ENCODE measurements at regions not wholly inside any gene's neighbourhood (a gene's known extent, or its start where the extent isn't known, plus 50 kb on each side); places are given as distances from the start of the nearest gene placed in this dataset.

- DNase-seq = no peak
Measured at GRCh38 chr7:25633426-25634036, 405.2 kb upstream of the NPVF start.

- no peak for DNase-seq
Measured at GRCh38 chr7:25636168-25636567, 407.9 kb upstream of the NPVF start.

GRCh38 chr7:25636871-25637283 lies 408.6 kb upstream of the NPVF start:
- DNase-seq = peak; percentile 43

- DNase-seq = no peak
Measured at GRCh38 chr7:25638068-25638467, 409.8 kb upstream of the NPVF start.

GRCh38 chr7:25638590-25639244 lies 410.4 kb upstream of the NPVF start:
- DNase-seq = no peak

GRCh38 chr7:25642849-25643248 lies 414.6 kb upstream of the NPVF start:
- DNase-seq = no peak

- no peak for DNase-seq
Measured at GRCh38 chr7:25643286-25643685, 415.0 kb upstream of the NPVF start.

- no peak for DNase-seq
Measured at GRCh38 chr7:25643770-25644394, 415.6 kb upstream of the NPVF start.

GRCh38 chr7:25646726-25647413 lies 418.6 kb upstream of the NPVF start:
- no peak for DNase-seq

GRCh38 chr7:25647872-25648271 lies 419.6 kb upstream of the NPVF start:
- DNase-seq = no peak

GRCh38 chr7:25652366-25652765 lies 424.1 kb upstream of the NPVF start:
- DNase-seq = no peak

GRCh38 chr7:25653384-25653783 lies 425.1 kb upstream of the NPVF start:
- DNase-seq = no peak

GRCh38 chr7:25656071-25656470 lies 427.8 kb upstream of the NPVF start:
- DNase-seq = no peak

- no peak for DNase-seq
Measured at GRCh38 chr7:25656581-25657026, 428.3 kb upstream of the NPVF start.

- DNase-seq = no peak
Measured at GRCh38 chr7:25658375-25658774, 430.1 kb upstream of the NPVF start.

GRCh38 chr7:25659841-25660240 lies 431.6 kb upstream of the NPVF start:
- DNase-seq = peak; percentile 55

GRCh38 chr7:25662841-25663800 lies 434.8 kb upstream of the NPVF start:
- no peak for DNase-seq

GRCh38 chr7:25663877-25664276 lies 435.6 kb upstream of the NPVF start:
- no peak for DNase-seq

- no peak for DNase-seq
Measured at GRCh38 chr7:25664593-25664992, 436.3 kb upstream of the NPVF start.

GRCh38 chr7:25665374-25665773 lies 437.1 kb upstream of the NPVF start:
- DNase-seq = no peak

- no peak for DNase-seq
Measured at GRCh38 chr7:25665903-25666670, 437.8 kb upstream of the NPVF start.

All from left kidney (tissue), 1 donor.